ENCODE measurements at regions not wholly inside any gene's neighbourhood (a gene's known extent, or its start where the extent isn't known, plus 50 kb on each side); places are given as distances from the start of the nearest gene placed in this dataset.

- DNase-seq (no peak), ATAC-seq (no peak)
- intact Hi-C loops (cut with micrococcal nuclease) = loop anchor here in 1 of 2 donors (5.0 kb wide), 3 partner anchors 38 to 302 kb away; no protein-coding TSS in a partner anchor
- H3K9me3 ChIP-seq (ENCODE audit: control insufficient read depth in 2 of 3, low read length in 3 of 3) = no peaks in the 10 kb centered on the region
- ChIA-PET POLR2A (interaction anchor here (0.6 to 2.2 kb wide), 8 partner anchors 9 to 183 kb away, joined by 3 to 10 read pairs (median 4); no protein-coding TSS in a partner anchor), CTCF (interaction anchor here (0.6 to 1.3 kb wide), 2 partner anchors 16 to 17 kb away, joined by 3 read pairs; no protein-coding TSS in a partner anchor)
- no peaks in the 10 kb centered on the region for H3K27me3 Mint-ChIP-seq
- H3K4me3 Mint-ChIP-seq = peak overlapping the region in 8 of 10 donors; percentile 27 to 87 (median 67)
- H3K4me3 ChIP-seq (ENCODE audit: low read length) = no peak overlapping the region
- peaks cover 50 to 100% (median 97%) of the 10 kb centered on the region in 7 donors for H3K4me1 Mint-ChIP-seq
- peak overlapping the region; percentile 93 for H3K27ac ChIP-seq (ENCODE audit: low read depth, low read length)
- no peaks in the 10 kb centered on the region for H3K36me3 ChIP-seq (ENCODE audit: control insufficient read depth in 2 of 3, insufficient read depth in 3 of 3, low read length in 3 of 3)
- H3K27me3 ChIP-seq (ENCODE audit: control insufficient read depth in 2 of 2, insufficient read depth in 2 of 2, low read length in 2 of 2) = no peaks in the 10 kb centered on the region
- peak overlapping the region; percentile 79 to 99 (median 99) for H3K27ac Mint-ChIP-seq
- peaks cover 0 to 7% (median 0%) of the 10 kb centered on the region in 11 donors for H3K9me3 Mint-ChIP-seq
- H3K36me3 Mint-ChIP-seq = peaks cover 4 to 25% (median 8%) of the 10 kb centered on the region in 5 donors
- H3K4me1 ChIP-seq (ENCODE audit: control insufficient read depth in 2 of 2, insufficient read depth in 2 of 2, low read length in 2 of 2) = peaks cover 33 to 66% of the 10 kb centered on the region in 2 donors
Observed at GRCh38 chr11:128339792-128340191, 247.6 kb downstream of the ETS1 start.

GRCh38 chr11:128338811-128339210 lies 248.5 kb downstream of the ETS1 start:
- Mint-ChIP-seq H3K4me3 (peak overlapping the region in 1 of 10 donors; percentile 83), H3K9me3 (peaks cover 0 to 5% (median 0%) of the 10 kb centered on the region in 11 donors), H3K27ac (peak overlapping the region in 8 of 9 donors; percentile 97 to 99 (median 99)), H3K27me3 (no peaks in the 10 kb centered on the region), H3K36me3 (peaks cover 0 to 18% (median 3%) of the 10 kb centered on the region in 5 donors), H3K4me1 (peaks cover 48 to 99% (median 96%) of the 10 kb centered on the region in 7 donors)
- ATAC-seq (no peak), DNase-seq (no peak)
- ChIA-PET CTCF (interaction anchor here (0.9 to 1.3 kb wide), 3 partner anchors 15 to 290 kb away, joined by 3 read pairs; no protein-coding TSS in a partner anchor), POLR2A (interaction anchor here (0.7 to 2.2 kb wide), 7 partner anchors 8 to 126 kb away, joined by 3 to 10 read pairs (median 4); no protein-coding TSS in a partner anchor)
- Histone ChIP-seq H3K4me1 (ENCODE audit: control insufficient read depth in 2 of 2, insufficient read depth in 2 of 2, low read length in 2 of 2) (peaks cover 29 to 58% of the 10 kb centered on the region in 2 donors), H3K4me3 (ENCODE audit: low read length) (no peak overlapping the region), H3K9me3 (ENCODE audit: control insufficient read depth in 2 of 3, low read length in 3 of 3) (no peaks in the 10 kb centered on the region), H3K27me3 (ENCODE audit: control insufficient read depth in 2 of 2, insufficient read depth in 2 of 2, low read length in 2 of 2) (no peaks in the 10 kb centered on the region), H3K27ac (ENCODE audit: low read depth, low read length) (peak overlapping the region; percentile 93), H3K36me3 (ENCODE audit: control insufficient read depth in 2 of 3, insufficient read depth in 3 of 3, low read length in 3 of 3) (no peaks in the 10 kb centered on the region)
- intact Hi-C loops (cut with micrococcal nuclease) = no loop called here

- Mint-ChIP-seq H3K4me3 (peak overlapping the region in 1 of 10 donors; percentile 35), H3K9me3 (peaks cover 0 to 5% (median 0%) of the 10 kb centered on the region in 11 donors), H3K36me3 (peaks cover 0 to 16% (median 3%) of the 10 kb centered on the region in 5 donors), H3K27ac (peak overlapping the region in 4 of 9 donors; percentile 18 to 99 (median 77)), H3K27me3 (no peaks in the 10 kb centered on the region), H3K4me1 (peaks cover 33 to 92% (median 81%) of the 10 kb centered on the region in 7 donors)
- no peaks in the 10 kb centered on the region for H3K9me3 ChIP-seq (ENCODE audit: control insufficient read depth in 2 of 3, low read length in 3 of 3)
- intact Hi-C loops (cut with micrococcal nuclease) = no loop called here
- H3K36me3 ChIP-seq (ENCODE audit: control insufficient read depth in 2 of 3, insufficient read depth in 3 of 3, low read length in 3 of 3) = no peaks in the 10 kb centered on the region
- CTCF ChIA-PET = interaction anchor here (0.6 to 1.1 kb wide), 2 partner anchors 37 to 292 kb away, joined by 3 read pairs; no protein-coding TSS in a partner anchor
- H3K4me1 ChIP-seq (ENCODE audit: control insufficient read depth in 2 of 2, insufficient read depth in 2 of 2, low read length in 2 of 2) = peaks cover 10 to 38% of the 10 kb centered on the region in 2 donors
- H3K27ac ChIP-seq (ENCODE audit: low read depth, low read length) = no peak overlapping the region
- ATAC-seq = no peak
- no peak for DNase-seq
- no peak overlapping the region for H3K4me3 ChIP-seq (ENCODE audit: low read length)
- H3K27me3 ChIP-seq (ENCODE audit: control insufficient read depth in 2 of 2, insufficient read depth in 2 of 2, low read length in 2 of 2) = no peaks in the 10 kb centered on the region
- POLR2A ChIA-PET = interaction anchor here (0.8 to 2.0 kb wide), 12 partner anchors 8 to 176 kb away, joined by 3 to 10 read pairs (median 4); no protein-coding TSS in a partner anchor
Observed at GRCh38 chr11:128336203-128336602, 251.2 kb downstream of the ETS1 start.

- H3K4me3 ChIP-seq (ENCODE audit: low read length) = no peak overlapping the region
- Mint-ChIP-seq H3K9me3 (peaks cover 0 to 5% (median 0%) of the 10 kb centered on the region in 11 donors), H3K27me3 (no peaks in the 10 kb centered on the region), H3K27ac (peak overlapping the region in 3 of 9 donors; percentile 30 to 99 (median 32)), H3K4me3 (peak overlapping the region in 1 of 10 donors; percentile 35), H3K4me1 (peaks cover 34 to 92% (median 81%) of the 10 kb centered on the region in 7 donors), H3K36me3 (peaks cover 0 to 16% (median 3%) of the 10 kb centered on the region in 5 donors)
- no peaks in the 10 kb centered on the region for H3K9me3 ChIP-seq (ENCODE audit: control insufficient read depth in 2 of 3, low read length in 3 of 3)
- peaks cover 10 to 40% of the 10 kb centered on the region in 2 donors for H3K4me1 ChIP-seq (ENCODE audit: control insufficient read depth in 2 of 2, insufficient read depth in 2 of 2, low read length in 2 of 2)
- H3K27ac ChIP-seq (ENCODE audit: low read depth, low read length) = no peak overlapping the region
- intact Hi-C loops (cut with micrococcal nuclease) = no loop called here
- H3K27me3 ChIP-seq (ENCODE audit: control insufficient read depth in 2 of 2, insufficient read depth in 2 of 2, low read length in 2 of 2) = no peaks in the 10 kb centered on the region
- ChIA-PET CTCF (interaction anchor here (0.6 to 1.0 kb wide), 2 partner anchors 53 to 127 kb away, joined by 3 read pairs; no protein-coding TSS in a partner anchor), POLR2A (interaction anchor here (0.8 to 2.5 kb wide), 10 partner anchors 8 to 176 kb away, joined by 3 to 11 read pairs (median 4); no protein-coding TSS in a partner anchor)
- no peaks in the 10 kb centered on the region for H3K36me3 ChIP-seq (ENCODE audit: control insufficient read depth in 2 of 3, insufficient read depth in 3 of 3, low read length in 3 of 3)
- no peak for ATAC-seq
- no peak for DNase-seq
Observed at GRCh38 chr11:128335729-128336128, 251.6 kb downstream of the ETS1 start.

GRCh38 chr11:128334311-128335044 lies 252.9 kb downstream of the ETS1 start:
- H3K27me3 ChIP-seq (ENCODE audit: control insufficient read depth in 2 of 2, insufficient read depth in 2 of 2, low read length in 2 of 2) = no peaks in the 10 kb centered on the region
- Mint-ChIP-seq H3K36me3 (peaks cover 0 to 20% (median 3%) of the 10 kb centered on the region in 5 donors), H3K27ac (peak overlapping the region in 5 of 9 donors; percentile 44 to 71 (median 54)), H3K4me3 (no peak overlapping the region), H3K9me3 (peaks cover 0 to 3% (median 0%) of the 10 kb centered on the region in 11 donors), H3K27me3 (no peaks in the 10 kb centered on the region), H3K4me1 (peaks cover 38 to 92% (median 81%) of the 10 kb centered on the region in 7 donors)
- ChIA-PET CTCF (interaction anchor here (0.6 to 1.6 kb wide), 3 partner anchors 17 to 33 kb away, joined by 3 to 7 read pairs (median 3); no protein-coding TSS in a partner anchor), POLR2A (interaction anchor here (0.5 to 2.5 kb wide), 10 partner anchors 8 to 145 kb away, joined by 3 to 13 read pairs (median 4); no protein-coding TSS in a partner anchor)
- intact Hi-C loops (cut with micrococcal nuclease) = loop anchor here in 1 of 2 donors (5.0 kb wide), 1 partner anchor 33 kb away; no protein-coding TSS in a partner anchor
- H3K36me3 ChIP-seq (ENCODE audit: control insufficient read depth in 2 of 3, insufficient read depth in 3 of 3, low read length in 3 of 3) = no peaks in the 10 kb centered on the region
- no peak for ATAC-seq
- no peak for DNase-seq
- no peaks in the 10 kb centered on the region for H3K9me3 ChIP-seq (ENCODE audit: control insufficient read depth in 2 of 3, low read length in 3 of 3)
- no peak overlapping the region for H3K4me3 ChIP-seq (ENCODE audit: low read length)
- peaks cover 18 to 40% of the 10 kb centered on the region in 2 donors for H3K4me1 ChIP-seq (ENCODE audit: control insufficient read depth in 2 of 2, insufficient read depth in 2 of 2, low read length in 2 of 2)
- H3K27ac ChIP-seq (ENCODE audit: low read depth, low read length) = no peak overlapping the region

GRCh38 chr11:128331317-128331716 lies 256.0 kb downstream of the ETS1 start:
- Mint-ChIP-seq H3K4me1 (peaks cover 57 to 92% (median 83%) of the 10 kb centered on the region in 7 donors), H3K36me3 (peaks cover 0 to 10% (median 0%) of the 10 kb centered on the region in 5 donors), H3K9me3 (peaks cover 0 to 2% (median 0%) of the 10 kb centered on the region in 11 donors), H3K27me3 (no peaks in the 10 kb centered on the region), H3K4me3 (peak overlapping the region in 9 of 10 donors; percentile 22 to 73 (median 64)), H3K27ac (peak overlapping the region; percentile 93 to 99 (median 96))
- Histone ChIP-seq H3K4me3 (ENCODE audit: low read length) (no peak overlapping the region), H3K27me3 (ENCODE audit: control insufficient read depth in 2 of 2, insufficient read depth in 2 of 2, low read length in 2 of 2) (no peaks in the 10 kb centered on the region), H3K36me3 (ENCODE audit: control insufficient read depth in 2 of 3, insufficient read depth in 3 of 3, low read length in 3 of 3) (no peaks in the 10 kb centered on the region), H3K4me1 (ENCODE audit: control insufficient read depth in 2 of 2, insufficient read depth in 2 of 2, low read length in 2 of 2) (peaks cover 49 to 62% of the 10 kb centered on the region in 2 donors), H3K27ac (ENCODE audit: low read depth, low read length) (peak overlapping the region; percentile 82), H3K9me3 (ENCODE audit: control insufficient read depth in 2 of 3, low read length in 3 of 3) (no peaks in the 10 kb centered on the region)
- DNase-seq (peak in 1 of 9 donors; percentile 32), ATAC-seq (peak; percentile 13)
- intact Hi-C loops (cut with micrococcal nuclease) = loop anchor here in 1 of 2 donors (5.0 kb wide), 1 partner anchor 36 kb away; no protein-coding TSS in a partner anchor
- ChIA-PET POLR2A (interaction anchor here (0.6 to 2.3 kb wide), 5 partner anchors 8 to 145 kb away, joined by 3 to 9 read pairs (median 5); no protein-coding TSS in a partner anchor), CTCF (interaction anchor here (0.7 kb wide), 1 partner anchor 127 kb away, joined by 3 read pairs; no protein-coding TSS in a partner anchor)

Measured in naive thymus-derived CD4-positive, alpha-beta T cell (primary cell).